Ascending aorta (tissue), 2 donors: ENCODE measurements at regions not wholly inside any gene's neighbourhood (a gene's known extent, or its start where the extent isn't known, plus 50 kb on each side); places are given as distances from the start of the nearest gene placed in this dataset.

Source experiments
- DNase-seq, 2 donors: peaks; one replicate each; pipeline ENCODE4 v3.0.0-alpha.2; 2019; ENCODE audit warnings: low spot score in 2 of 2
- H3K27ac ChIP-seq, 2 donors: fragments of 200-600 bp; sonication (generic); one replicate each; pipeline ENCODE4 v1.5.1; 2016 to 2017; ENCODE audit warnings: mild to moderate bottlenecking in 1 of 2
- H3K27me3 ChIP-seq: fragments of 200-600 bp; sonication (generic); one replicate; pipeline ENCODE4 v1.5.1; 2017
- H3K36me3 ChIP-seq, 2 donors: fragments of 200-600 bp; sonication (generic); one replicate each; pipeline ENCODE4 v1.5.1; 2016
- H3K4me1 ChIP-seq, 2 donors: fragments of 200-600 bp; sonication (generic); one replicate each; pipeline ENCODE4 v1.5.1; 2016 to 2017; ENCODE audit warnings: mild to moderate bottlenecking in 1 of 2
- H3K4me3 ChIP-seq, 2 donors: fragments of 200-600 bp; sonication (generic); one replicate each; pipeline ENCODE4 v1.5.1; 2016 to 2017; ENCODE audit warnings: mild to moderate bottlenecking in 1 of 2
- H3K9me3 ChIP-seq, 2 donors: fragments of 200-600 bp; sonication (generic); one replicate each; pipeline ENCODE4 v1.5.1; 2016
- intact Hi-C: fragments of 100-400 bp; cut with DNase I; formaldehyde crosslinking; loops from one replicate; pipeline ENCODE4 v1.15.1; 2023
- TF ChIP-seq, protein P1 (sequence below), 3 experiments: fragments of 200-600 bp in 2 of 3; fragments of 450-650 bp in 1 of 3; sonication (generic) in 2 of 3; IDR thresholded peaks; one replicate each; pipeline ENCODE4 v1.5.1; 2016 to 2019; ENCODE audit warnings: antibody characterized with exemption in 3 of 3, mild to moderate bottlenecking in 1 of 3, moderate library complexity in 1 of 3

DNA sequence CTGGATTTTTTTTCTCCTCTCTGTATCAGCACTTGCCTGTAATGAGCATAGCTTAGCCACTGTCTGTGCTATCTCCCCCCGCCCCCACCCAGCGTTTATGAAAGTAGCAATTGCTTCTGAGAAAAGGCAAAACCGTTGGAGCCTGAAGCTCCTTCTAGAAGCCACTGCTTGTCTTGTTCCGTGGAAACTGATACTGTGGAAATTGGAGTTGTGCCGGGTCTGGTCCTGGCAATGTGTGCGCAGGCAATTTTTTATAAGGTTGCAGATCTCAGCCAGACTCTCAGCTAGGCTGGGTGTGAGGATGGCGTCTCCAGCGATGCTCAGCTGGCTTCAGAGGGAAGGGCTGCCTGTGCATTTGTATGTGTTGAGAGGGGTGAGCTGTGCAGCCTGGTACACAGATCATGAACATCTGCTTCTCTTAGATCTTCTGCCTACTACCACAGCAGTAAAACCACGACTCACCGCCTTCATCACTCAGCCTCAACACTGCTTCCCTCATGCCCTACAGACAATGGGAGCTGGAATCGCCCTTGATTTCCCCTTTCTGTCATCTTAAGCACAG lies 72.4 kb upstream of the GTSF1L start:
- Histone ChIP-seq H3K27me3 (no peaks in the 10 kb centered on the region), H3K9me3 (peaks cover 0 to 4% of the 10 kb centered on the region in 2 donors), H3K27ac (no peak overlapping the region), H3K4me1 (no peaks in the 10 kb centered on the region), H3K4me3 (no peak overlapping the region), H3K36me3 (no peaks in the 10 kb centered on the region)
- intact Hi-C loops: no loop called here
- DNase-seq: no peak
- TF ChIP-seq, protein P1, sequence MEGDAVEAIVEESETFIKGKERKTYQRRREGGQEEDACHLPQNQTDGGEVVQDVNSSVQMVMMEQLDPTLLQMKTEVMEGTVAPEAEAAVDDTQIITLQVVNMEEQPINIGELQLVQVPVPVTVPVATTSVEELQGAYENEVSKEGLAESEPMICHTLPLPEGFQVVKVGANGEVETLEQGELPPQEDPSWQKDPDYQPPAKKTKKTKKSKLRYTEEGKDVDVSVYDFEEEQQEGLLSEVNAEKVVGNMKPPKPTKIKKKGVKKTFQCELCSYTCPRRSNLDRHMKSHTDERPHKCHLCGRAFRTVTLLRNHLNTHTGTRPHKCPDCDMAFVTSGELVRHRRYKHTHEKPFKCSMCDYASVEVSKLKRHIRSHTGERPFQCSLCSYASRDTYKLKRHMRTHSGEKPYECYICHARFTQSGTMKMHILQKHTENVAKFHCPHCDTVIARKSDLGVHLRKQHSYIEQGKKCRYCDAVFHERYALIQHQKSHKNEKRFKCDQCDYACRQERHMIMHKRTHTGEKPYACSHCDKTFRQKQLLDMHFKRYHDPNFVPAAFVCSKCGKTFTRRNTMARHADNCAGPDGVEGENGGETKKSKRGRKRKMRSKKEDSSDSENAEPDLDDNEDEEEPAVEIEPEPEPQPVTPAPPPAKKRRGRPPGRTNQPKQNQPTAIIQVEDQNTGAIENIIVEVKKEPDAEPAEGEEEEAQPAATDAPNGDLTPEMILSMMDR (IDR thresholded peaks at IDR 0.05): no peak

DNA sequence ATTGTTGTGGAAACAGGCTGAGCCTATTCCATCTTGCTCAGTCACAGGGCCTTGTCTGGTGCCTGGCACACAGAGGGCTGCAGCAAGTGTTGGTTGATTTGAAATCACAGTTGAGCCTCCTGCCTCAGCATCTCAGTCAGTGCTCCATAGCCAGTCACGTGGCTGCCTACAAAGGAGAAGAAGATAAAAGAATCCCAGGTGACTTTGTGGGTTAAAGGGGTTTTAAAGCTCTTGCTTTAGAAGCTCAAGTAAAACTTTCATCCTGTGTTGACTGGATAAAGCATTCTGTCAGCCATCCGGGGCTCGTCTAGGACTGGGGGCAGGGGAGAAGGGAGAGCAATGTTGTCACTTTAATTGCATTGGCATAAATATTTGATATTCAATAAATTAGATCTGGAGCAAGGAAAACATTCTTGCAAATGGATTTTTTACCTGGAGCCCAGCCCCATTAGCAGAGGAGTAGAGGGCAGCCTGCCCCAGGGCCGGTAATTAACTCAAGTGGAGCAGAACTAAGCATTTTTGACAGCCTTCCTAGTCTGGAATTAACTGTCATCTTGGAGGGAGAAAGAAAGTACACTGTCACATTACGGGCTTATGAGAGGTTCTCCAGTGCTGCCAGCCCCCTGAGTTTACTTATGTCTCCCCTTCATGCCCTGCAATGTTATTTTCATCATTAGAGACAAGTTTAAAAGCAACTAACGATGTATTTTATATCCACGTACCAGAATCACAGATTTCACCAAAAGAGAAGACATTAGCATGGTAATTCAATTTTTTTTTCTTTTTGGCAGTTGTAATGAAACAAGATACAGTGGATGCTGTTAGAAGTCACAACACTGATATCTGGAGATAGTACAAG lies 71.7 kb upstream of the GTSF1L start:
- Histone ChIP-seq H3K36me3 (no peaks in the 10 kb centered on the region), H3K4me1 (no peaks in the 10 kb centered on the region), H3K27ac (no peak overlapping the region), H3K4me3 (no peak overlapping the region), H3K9me3 (no peaks in the 10 kb centered on the region), H3K27me3 (no peaks in the 10 kb centered on the region)
- TF ChIP-seq, protein P1 (IDR thresholded peaks at IDR 0.05): no peak
- intact Hi-C loops: no loop called here
- DNase-seq: no peak

DNA sequence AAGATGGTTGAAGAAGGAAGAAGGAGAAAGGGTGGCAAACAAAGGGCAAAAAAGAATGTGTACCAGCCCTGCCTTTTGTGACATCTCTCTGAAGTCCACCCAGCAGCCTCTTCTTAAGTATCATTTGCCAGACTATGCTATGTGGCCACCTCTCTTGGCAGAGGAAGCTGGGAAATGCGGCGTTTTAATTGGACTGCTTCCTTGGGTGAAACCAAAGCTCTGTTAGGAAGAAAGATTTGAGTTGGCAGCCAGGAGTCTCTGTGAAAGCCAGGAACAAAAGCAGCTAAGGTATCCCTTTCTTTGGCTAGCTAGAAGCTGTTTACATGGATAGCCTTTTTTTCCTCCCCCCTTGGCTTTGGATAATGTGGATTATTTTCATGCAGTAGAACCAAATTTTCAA lies 67.5 kb upstream of the GTSF1L start:
- TF ChIP-seq, protein P1 (IDR thresholded peaks at IDR 0.05): no peak
- intact Hi-C loops: no loop called here

DNA sequence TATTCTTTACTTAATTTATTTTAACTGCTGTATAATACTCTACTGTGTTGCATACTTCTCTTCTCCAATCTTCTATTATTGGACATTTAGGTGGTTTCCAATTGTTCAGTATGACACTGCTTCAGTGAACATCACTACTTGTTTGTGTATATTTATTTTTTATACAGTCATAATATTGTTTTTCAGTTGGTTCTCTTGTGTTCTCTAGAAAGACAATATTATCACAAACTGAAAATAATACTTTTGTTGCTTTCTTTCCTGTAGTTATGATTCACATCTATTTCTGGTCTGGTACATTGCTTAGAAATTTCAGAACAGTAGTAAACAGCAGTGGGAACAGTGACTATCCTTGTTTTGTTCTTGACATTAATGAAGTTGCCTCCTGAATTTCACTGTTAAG lies 62.8 kb upstream of the GTSF1L start:
- no peaks in the 10 kb centered on the region for H3K4me1 ChIP-seq
- no peak overlapping the region for H3K27ac ChIP-seq
- no peaks in the 10 kb centered on the region for H3K9me3 ChIP-seq
- intact Hi-C loops: no loop called here
- TF ChIP-seq, protein P1 (IDR thresholded peaks at IDR 0.05): no peak
- H3K4me3 ChIP-seq: no peak overlapping the region
- H3K27me3 ChIP-seq: no peaks in the 10 kb centered on the region
- DNase-seq: no peak
- H3K36me3 ChIP-seq: no peaks in the 10 kb centered on the region

More for the DNA sequence above, 67.5 kb upstream of the GTSF1L start:
- Histone ChIP-seq H3K9me3 (no peaks in the 10 kb centered on the region), H3K4me1 (no peaks in the 10 kb centered on the region), H3K36me3 (no peaks in the 10 kb centered on the region), H3K27ac (no peak overlapping the region), H3K4me3 (no peak overlapping the region), H3K27me3 (no peaks in the 10 kb centered on the region)
- DNase-seq: no peak

DNA sequence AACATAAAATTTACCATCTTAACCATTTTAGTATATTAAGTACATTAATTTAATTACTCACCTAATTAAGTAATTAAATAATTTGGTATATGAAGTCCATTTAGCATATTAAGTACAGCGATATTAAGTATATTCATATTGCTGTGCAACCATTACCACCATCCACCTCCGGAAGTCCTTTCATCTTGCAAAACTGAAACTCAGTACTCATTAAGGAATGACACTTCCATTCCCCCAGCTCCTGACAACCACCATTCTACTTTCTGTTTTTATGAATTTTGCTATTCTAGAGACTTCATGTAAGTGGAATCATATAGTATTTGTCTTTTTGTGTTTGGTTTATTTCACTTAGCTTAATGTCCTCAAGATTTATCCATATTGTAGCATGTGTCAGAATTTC lies 61.1 kb upstream of the GTSF1L start:
- Histone ChIP-seq H3K9me3 (no peaks in the 10 kb centered on the region), H3K27me3 (no peaks in the 10 kb centered on the region), H3K4me1 (no peaks in the 10 kb centered on the region), H3K4me3 (no peak overlapping the region), H3K27ac (no peak overlapping the region), H3K36me3 (no peaks in the 10 kb centered on the region)
- intact Hi-C loops: no loop called here
- no peak for DNase-seq
- TF ChIP-seq, protein P1 (IDR thresholded peaks at IDR 0.05): no peak
